ENCODE measurements at regions not wholly inside any gene's neighbourhood (a gene's known extent, or its start where the extent isn't known, plus 50 kb on each side); places are given as distances from the start of the nearest gene placed in this dataset.

DNA sequence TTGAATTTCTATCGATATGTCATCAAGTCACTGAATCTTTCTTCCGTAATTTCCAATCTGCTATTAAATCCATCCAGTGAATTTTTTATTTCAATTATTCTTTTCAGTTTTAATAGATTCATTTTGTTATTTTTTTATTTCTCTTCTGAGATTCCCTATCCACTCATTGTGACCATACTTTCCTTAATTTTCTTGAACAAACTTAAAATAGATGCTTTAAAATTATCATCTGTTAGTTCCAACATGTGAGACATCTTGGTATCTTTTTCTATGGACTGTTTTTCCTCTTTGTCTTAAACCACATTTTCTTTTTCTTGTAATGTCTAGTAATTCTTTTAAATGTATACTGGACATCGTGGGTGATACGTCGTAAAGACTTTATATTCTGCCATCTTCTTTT lies 236.6 kb upstream of the TLE3 start:
- TF ChIP-seq GATA2 (IDR thresholded peaks at IDR 0.05; ENCODE audit: low read depth, low read length) = no peak

DNA sequence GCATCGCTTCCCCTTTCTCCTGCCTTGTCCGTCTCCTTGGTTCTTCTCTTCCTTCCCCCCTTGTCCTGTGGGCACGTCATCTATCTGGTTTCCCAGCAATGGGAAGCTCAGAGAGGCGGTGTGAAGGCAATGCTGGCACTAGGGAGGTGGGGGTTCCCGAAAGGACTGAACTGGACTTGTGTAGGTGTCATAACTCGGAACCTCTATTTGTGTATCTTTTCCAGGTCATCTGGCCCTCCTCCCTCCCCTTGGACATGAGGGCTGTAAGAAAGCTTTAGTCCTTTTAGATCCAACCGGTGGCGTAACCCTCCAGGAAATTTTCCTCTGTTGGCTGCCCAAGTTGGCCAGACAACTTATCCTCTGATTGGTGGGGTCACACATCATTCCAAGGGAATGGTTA lies 231.5 kb upstream of the TLE3 start:
- TF ChIP-seq GATA2 (IDR thresholded peaks at IDR 0.05; ENCODE audit: low read depth, low read length) (no peak), GATA3 (IDR thresholded peaks at IDR 0.05; ENCODE audit: low read depth, low read length) (no peak)

DNA sequence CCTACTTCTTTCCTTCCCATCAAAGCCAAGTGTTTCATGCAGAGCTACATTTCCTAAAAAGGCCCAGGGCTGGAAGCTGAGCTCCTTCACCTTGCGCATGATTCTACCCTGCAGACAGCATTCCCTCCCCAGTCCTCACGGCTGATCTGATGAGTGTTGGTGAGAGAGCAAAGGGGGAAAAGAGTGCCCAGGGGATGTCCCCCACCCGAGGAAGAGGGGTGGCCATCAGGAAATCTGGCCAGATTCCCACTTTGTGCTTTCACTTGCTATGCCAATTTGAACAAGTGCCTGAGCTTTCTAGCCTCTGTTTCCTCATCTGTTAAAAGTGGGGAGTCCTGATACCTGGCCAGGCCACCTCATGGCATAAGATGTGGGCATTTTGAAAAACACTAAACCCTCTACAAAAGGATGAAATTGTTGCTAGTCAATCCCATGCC lies 231.0 kb upstream of the TLE3 start:
- no peak for TF ChIP-seq GATA2 (IDR thresholded peaks at IDR 0.05; ENCODE audit: low read depth, low read length)
- no peak for TF ChIP-seq GATA3 (IDR thresholded peaks at IDR 0.05; ENCODE audit: low read depth, low read length)

DNA sequence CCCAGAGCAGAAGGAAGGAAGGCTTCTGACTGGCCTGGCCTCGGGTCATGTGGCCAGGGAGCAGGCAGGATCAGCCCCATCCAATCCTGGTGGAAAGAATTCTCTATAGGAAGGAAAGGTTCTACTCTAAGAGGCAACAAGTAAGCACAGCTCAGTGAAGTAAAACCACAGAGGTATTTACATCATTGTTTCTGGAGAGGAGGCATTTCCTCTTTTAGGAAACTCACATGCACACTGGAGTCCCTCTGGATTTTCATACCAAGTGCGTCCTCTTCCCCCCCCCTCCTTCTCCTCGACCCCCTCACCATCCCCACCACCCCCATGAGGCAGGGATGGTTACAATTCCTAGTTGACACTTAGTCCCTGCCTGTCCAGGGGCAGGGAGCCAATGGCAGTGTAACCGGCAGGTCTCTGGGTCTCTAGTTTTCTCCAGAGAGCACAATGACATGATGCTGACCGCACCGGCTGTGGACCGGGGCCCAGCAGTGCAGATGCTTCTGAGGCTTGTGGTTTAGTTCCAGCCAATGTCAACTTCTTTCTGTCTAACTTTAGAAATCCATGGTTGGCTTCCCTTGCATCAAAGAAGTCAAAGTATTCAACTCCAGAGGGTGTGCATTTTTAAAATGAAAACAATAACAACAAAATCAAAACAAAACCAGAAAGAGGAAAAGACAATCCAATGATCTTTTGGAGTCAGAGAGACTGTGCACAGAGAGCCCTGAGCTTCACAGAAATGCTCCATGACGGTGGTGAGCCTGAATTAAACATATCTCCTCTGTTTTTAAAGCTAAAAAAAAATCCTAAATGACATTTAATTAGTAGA lies 230.3 kb upstream of the TLE3 start:
- TF ChIP-seq GATA2 (IDR thresholded peaks at IDR 0.05; ENCODE audit: low read depth, low read length) (no peak), GATA3 (IDR thresholded peaks at IDR 0.05; ENCODE audit: low read depth, low read length) (no peak)

DNA sequence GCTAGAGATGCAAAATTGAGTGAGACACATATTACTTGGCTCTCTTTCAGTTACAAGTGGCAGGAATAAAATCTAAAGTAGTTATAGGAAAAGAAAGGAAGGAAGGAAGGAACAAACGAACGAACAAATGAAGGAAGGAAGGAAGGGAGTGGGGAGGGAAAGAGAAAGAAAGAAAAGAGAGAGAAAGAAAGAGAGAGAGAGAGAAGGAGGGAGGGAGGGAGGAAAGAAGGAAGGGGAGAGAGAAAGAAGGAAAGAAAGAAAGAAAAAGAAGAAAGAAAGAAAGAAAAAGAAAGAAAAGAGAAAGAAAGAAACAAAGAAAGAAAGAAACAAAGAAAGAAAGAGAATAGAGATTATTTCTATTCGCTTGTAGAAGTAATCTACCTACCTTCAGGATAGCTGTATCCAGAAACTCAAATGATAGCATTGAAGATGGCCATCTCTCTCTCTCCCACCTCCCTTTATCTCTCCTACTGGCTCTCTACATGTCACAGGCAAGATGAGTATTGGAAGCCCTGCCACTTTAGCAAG lies 229.7 kb upstream of the TLE3 start:
- TF ChIP-seq GATA2 (IDR thresholded peaks at IDR 0.05; ENCODE audit: low read depth, low read length) = no peak
- TF ChIP-seq GATA3 (IDR thresholded peaks at IDR 0.05; ENCODE audit: low read depth, low read length) = no peak

DNA sequence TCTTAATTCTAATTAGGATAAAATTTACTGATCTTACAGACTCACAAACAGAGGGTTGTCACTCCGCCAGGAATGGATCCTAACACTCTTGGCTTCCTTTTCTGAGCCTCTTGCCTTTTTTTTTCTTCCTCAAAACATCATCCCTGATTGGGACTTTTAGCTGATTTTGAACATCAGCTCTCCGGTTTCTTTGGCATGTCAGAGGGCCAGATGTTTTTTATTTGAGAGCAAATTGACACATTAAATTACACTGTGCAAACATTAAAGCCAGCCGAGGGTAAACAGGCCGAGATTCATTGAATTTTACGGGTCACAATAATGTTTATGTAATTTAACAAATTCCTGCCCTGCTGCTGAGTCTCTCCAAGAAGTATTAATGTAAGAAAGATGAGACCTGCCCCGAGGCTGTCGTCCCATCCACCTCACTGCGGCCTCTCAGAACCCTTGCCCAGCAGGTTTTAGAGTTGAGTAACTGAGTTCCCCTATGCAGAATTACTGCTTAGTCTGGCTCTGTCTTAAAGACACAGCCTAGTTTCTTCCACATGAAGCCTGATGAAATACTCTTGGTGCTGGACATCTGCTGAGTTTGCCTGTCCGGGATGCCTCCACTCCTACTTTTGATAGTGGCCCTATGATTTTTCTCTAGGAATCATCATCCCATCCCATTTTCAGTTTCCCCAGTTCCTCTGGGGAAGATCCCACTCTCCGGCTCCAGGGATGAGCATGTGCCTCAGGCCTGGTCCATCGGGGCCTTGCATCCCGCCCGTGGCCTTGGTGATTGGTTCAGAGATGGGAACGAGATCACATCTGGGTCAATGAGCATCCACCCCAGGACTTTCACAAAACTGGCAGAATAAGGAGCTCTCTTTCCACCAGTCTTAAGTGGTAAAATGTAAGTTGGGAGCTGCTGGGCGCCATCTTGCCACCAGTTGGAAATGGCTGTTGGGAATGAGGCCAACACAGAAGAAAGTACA lies 226.6 kb upstream of the TLE3 start:
- TF ChIP-seq GATA2 (IDR thresholded peaks at IDR 0.05; ENCODE audit: low read depth, low read length) = no peak
- TF ChIP-seq GATA3 (IDR thresholded peaks at IDR 0.05; ENCODE audit: low read depth, low read length) = no peak

DNA sequence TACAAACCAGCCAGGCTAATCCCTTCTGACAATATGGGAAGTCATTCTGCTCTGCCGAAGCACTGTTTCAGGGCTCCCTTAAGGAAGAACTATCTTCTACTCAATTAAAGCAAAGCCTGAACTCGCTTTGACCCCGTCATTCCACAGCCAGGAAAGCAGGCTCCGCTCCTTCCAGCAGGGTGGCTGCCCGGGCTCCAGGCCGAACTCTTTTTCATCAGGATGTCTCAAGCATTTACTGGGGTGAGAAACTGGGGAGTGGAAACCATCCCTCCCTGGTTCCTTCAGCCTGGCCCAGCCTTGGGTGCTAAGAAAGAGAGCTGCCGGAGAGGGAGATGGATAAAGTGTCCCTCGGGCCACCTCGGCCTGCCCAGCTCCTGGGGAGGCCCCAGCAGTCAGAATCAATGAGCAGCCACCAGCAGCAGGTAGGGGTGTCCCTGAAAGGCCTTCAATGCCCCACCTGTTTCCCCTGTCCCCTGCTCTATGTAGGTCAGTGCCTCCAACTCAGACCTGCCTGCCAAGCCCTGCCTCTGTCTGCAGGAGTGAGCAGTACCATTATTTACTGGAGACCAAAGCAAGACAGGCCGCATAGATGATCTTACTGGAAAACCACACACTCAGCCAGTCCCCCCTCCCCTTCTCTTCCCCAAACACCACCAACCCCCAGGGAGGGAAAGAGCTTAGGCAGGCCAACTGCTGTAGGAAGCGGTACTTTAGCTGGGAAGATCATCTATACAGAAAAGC lies 225.6 kb upstream of the TLE3 start:
- TF ChIP-seq GATA2 (IDR thresholded peaks at IDR 0.05; ENCODE audit: low read depth, low read length) = no peak
- TF ChIP-seq GATA3 (IDR thresholded peaks at IDR 0.05; ENCODE audit: low read depth, low read length) = no peak

DNA sequence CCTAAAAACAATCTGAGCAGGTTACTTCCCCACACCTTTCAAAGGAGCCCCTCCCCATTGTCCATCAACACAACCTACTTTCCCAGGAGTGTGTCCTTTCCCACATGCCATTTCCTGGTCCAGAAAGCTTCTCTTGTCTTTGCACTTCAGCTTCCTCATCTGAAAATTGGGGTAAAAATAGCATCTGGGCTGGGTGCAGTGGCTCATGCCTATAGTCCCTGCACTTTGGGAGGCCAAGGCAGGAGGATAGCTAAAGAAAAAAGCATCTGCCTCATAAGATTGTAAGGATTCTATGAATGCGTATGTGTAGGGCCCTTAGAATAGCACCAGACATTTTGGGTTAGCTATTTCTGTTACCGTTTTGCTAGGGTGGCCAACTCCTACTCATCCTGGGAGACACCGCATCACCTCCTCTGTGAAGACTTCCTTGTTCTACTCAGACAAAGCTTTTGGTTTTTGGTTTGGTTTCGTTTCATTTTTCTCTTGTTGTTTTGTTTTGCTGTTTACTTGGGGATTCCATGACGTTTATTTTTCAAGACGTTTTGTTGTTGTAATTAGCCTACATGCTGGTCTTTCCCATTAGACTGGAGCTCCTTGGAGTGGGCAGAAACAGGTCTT lies 224.4 kb upstream of the TLE3 start:
- no peak for TF ChIP-seq GATA2 (IDR thresholded peaks at IDR 0.05; ENCODE audit: low read depth, low read length)
- no peak for TF ChIP-seq GATA3 (IDR thresholded peaks at IDR 0.05; ENCODE audit: low read depth, low read length)

DNA sequence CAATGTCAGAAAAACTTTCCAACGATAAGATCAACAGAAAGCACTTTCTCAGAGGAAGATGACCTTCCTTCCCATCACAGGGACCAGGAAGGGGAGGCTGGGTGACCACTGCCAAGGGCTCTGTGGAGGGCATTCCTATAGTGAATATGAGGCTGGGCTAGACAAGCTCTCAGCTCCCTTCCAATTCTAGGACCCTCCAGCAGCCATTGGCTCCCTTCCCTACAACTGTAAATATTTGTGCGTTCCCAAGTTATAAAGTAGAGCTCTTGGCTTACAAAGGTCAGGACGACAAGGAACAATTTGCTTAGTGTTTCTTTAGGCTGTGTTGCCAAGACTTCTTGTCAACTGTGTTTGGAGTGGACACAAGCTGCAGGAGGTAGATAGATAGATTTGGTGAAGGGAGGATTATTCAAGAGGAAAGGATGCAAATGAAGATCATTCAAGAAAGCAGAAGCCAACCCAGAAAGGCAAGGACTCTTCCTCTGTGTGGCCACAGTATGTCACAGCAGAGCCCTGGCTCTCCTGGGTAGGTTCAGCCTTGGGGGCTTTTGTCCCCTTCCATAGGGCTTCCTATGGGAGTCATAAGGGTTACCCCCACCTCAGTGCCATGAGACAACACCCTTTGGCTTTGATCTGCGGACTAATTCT lies 223.6 kb upstream of the TLE3 start:
- TF ChIP-seq GATA3 (IDR thresholded peaks at IDR 0.05; ENCODE audit: low read depth, low read length) (no peak), GATA2 (IDR thresholded peaks at IDR 0.05; ENCODE audit: low read depth, low read length) (no peak)

DNA sequence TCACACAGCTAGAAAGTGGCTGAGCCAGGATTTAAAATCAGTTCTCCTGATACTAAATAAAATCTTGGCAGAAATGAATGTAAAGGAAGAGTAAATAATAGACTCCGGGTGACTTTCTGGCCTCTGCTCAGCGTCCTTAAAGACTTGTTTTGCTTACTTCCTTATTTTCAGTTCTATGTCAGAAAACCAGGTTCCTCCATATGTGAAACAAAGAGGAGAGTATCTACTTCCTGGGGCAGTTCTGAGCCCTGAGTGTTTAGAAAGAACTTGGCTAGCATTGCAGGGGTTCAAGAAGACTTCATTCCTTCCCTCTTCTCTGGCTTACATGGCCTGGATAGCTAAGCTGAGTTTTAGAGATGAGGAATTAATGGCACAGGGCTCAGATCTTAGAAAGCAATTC lies 222.8 kb upstream of the TLE3 start:
- TF ChIP-seq GATA2 (IDR thresholded peaks at IDR 0.05; ENCODE audit: low read depth, low read length) = no peak
- no peak for TF ChIP-seq GATA3 (IDR thresholded peaks at IDR 0.05; ENCODE audit: low read depth, low read length)

DNA sequence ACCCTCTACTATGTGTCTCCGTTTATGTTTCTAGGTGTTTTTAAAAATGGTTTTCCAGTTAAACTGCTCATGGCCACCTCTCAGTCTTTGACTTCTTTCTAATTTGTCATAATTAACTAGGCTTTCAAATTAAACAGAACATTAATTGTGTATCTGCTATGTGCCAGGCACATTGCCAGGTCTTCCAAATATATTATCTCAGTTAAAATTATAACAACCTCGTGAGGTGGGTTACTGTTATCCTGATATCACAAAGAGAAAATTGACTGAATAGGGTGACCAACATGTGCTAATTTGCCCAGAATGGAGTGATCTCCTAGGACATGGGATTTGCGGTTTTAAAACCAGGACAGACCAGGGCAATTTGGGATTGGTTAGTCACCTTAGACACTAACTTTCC lies 222.4 kb upstream of the TLE3 start:
- TF ChIP-seq GATA2 (IDR thresholded peaks at IDR 0.05; ENCODE audit: low read depth, low read length) (no peak), GATA3 (IDR thresholded peaks at IDR 0.05; ENCODE audit: low read depth, low read length) (no peak)

DNA sequence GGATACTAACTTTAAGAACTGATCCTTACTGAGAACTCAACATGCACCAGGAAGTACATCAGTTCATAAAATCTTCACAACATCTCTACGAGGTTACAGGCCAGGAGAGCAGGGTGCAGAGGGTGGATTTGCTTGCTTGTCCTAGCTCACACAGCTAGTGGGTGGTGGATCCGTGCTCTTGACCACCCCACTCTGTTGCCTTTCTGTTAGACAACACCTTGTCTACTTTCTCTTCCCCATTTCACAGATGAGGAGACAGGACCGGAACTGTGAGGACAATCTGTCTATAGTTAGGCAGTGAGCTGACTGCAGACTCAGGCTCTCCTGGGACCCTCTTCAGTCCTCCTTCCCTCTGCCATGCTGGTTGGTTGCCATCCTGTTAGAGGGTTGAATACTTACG lies 221.7 kb upstream of the TLE3 start:
- TF ChIP-seq GATA2 (IDR thresholded peaks at IDR 0.05; ENCODE audit: low read depth, low read length) (no peak), GATA3 (IDR thresholded peaks at IDR 0.05; ENCODE audit: low read depth, low read length) (no peak)
